GM21737 (cell line): ENCODE measurements at regions not wholly inside any gene's neighbourhood (a gene's known extent, or its start where the extent isn't known, plus 50 kb on each side); places are given as distances from the start of the nearest gene placed in this dataset.

ENCODE experiments used
- ATAC-seq: cut with Tn5 transposase; IDR thresholded peaks from one replicate; pipeline ENCODE4 v1.9.1; 2021; ENCODE audit warnings: mild to moderate bottlenecking, moderate library complexity; ENCODE audit not compliant: unreplicated experiment

DNA sequence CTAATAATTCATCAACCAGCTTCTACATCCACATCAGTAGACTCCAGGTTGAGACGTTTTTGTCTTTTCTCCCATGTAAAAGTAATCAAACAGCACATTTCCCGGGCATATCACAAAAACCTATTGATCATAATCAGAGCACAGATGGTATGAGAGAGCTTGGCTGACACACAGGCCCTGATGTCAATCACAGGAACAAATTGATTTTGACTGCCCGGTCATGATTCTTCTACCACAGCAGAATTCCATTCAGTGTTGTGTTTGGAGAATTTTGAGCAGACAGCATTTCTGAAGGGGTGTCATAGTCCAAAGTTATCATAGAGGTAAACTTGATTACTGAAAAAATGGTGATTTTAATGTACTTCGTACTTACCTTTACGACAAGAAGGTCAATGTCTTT, 351.1 kb downstream of the ZSWIM6 start:
- ATAC-seq: no peak

GRCh38 chr5:61683926-61684325, 351.9 kb downstream of the ZSWIM6 start:
- no peak for ATAC-seq

GRCh38 chr5:61686491-61687257, 354.6 kb downstream of the ZSWIM6 start:
- ATAC-seq: no peak

GRCh38 chr5:61687371-61687770, 355.3 kb downstream of the ZSWIM6 start:
- no peak for ATAC-seq

GRCh38 chr5:61689153-61689846, 357.2 kb downstream of the ZSWIM6 start:
- no peak for ATAC-seq

- no peak for ATAC-seq
Observed at GRCh38 chr5:61697809-61698558, 365.9 kb downstream of the ZSWIM6 start.

GRCh38 chr5:61701877-61702602, 370.0 kb downstream of the ZSWIM6 start:
- peak; percentile 68 for ATAC-seq

DNA sequence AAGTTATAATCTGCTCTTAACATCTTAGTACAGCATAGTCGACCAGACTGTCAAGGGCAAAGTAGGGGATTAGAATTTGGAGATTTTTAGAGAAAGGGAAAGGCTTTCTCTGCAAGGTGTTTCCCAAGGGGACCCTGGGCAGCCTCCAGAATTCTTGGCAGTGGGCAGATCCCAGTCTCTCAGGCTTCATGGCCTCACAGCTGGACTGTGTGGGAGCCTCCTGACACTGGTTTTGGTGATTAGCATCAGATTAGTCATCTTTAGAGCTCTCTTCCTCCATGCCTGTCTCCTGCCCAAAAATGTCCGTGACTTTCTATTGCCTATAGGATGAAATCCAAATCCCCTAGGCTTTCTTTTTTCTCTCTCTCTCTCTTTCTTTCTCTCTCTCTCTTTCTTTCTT, 370.7 kb downstream of the ZSWIM6 start:
- ATAC-seq: no peak

DNA sequence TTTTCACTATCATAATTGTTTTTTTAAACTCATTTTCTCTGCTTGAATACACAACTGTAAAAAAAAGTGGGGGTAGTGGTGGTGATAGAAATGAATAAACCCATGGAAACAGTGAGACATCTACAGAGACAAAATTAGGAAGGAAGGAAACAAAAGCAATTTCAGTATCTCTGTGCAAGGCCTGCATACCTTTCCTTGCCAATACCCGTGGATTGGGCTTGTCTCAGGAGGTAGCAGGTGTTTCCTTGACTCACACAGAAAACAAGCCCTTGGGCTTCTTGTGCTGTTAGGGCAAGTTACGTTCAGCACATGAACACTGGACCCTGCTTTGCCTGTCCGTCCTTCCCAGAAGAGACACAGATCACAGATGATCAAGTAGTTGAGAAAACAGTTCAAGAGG, 372.2 kb downstream of the ZSWIM6 start:
- no peak for ATAC-seq

DNA sequence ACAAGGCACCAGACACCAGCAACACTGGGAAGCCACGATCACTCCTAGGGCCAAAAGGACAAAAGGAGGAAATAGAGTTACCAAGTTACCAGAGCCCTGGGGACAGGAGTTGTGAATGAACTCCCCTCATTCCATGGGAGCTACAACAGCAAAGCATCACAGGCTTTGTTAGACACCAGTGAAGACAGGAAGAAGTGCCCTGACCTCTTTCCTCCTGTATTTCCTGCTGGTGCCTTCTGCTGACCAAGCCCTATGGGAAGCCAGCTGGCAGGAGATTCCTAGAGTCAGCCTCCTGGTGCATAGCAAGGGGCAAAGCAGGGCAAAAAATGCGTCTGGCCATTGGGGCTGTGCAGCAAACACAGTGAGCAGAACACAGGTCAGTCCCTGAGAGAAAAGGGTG, 374.7 kb downstream of the ZSWIM6 start:
- no peak for ATAC-seq

DNA sequence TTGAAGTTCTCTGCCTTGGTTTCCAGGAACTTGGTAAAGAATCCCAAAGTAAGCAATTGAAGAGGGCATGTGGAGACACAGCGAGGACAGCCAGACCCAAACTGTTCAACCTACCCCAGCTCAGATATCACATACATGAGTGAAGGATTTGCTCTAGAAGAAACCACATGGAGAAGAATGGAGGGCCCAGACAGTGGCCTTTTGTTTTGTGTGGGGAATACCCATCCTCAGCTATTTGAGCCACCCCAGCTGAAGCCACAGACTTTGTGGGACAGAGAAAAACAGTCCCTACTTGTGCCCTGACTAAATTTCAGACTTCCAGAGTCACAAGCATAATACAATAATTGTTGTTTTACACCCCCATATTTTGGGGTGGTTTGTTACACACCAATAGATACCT, 387.1 kb downstream of the ZSWIM6 start:
- ATAC-seq: no peak

GRCh38 chr5:61720829-61721228, 388.8 kb downstream of the ZSWIM6 start:
- ATAC-seq: no peak

GRCh38 chr5:61724102-61724501, 392.0 kb downstream of the ZSWIM6 start:
- ATAC-seq: no peak

GRCh38 chr5:61728287-61728686, 396.2 kb downstream of the ZSWIM6 start:
- ATAC-seq: no peak

DNA sequence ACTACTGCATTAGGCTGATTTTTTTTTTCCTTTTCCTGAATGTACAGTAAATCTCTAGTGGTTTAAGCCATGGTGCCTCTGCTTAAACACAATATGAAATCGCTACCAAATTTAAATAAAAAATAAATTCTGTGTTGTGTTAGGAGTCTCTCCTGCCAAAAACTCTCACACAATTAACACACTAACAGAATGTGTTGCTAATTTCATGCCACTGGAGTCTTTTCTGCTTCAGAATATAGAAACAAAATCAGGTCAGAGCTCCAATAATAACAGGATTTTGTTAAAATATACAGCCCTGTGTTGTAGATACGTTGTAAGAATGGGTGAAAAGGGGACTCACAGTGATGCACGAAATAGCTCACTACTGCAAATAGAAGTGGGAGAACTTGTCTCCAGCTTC, 398.8 kb downstream of the ZSWIM6 start:
- ATAC-seq: no peak

- no peak for ATAC-seq
Observed at GRCh38 chr5:61731267-61731945, 399.3 kb downstream of the ZSWIM6 start.

- ATAC-seq: no peak
Observed at GRCh38 chr5:61731946-61732314, 399.9 kb downstream of the ZSWIM6 start.

GRCh38 chr5:61732369-61732768, 400.3 kb downstream of the ZSWIM6 start:
- no peak for ATAC-seq

GRCh38 chr5:61732796-61733195, 400.7 kb downstream of the ZSWIM6 start:
- ATAC-seq: no peak

- ATAC-seq: no peak
Observed at GRCh38 chr5:61734001-61734400, 401.9 kb downstream of the ZSWIM6 start.

DNA sequence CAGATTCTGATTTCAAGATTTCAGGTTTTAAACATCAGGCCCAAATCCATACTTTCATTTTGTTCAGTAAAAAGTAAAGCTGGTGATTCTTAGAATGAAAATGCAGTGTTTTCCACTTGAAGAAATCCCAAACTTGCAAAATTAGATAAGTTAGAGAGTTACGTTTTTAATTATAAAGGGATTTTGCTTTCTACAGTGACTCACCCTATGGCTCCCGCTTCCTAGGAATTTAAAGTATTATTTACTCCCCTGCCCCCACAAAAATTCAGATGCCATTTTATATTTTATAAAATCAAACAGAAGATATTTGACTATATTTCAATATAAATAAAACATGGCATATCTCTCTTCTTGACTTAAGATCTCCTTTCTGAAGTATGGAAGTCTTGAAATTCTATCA, 402.9 kb downstream of the ZSWIM6 start:
- no peak for ATAC-seq
